ENCODE measurements at regions not wholly inside any gene's neighbourhood (a gene's known extent, or its start where the extent isn't known, plus 50 kb on each side); places are given as distances from the start of the nearest gene placed in this dataset.

- no peak for FAIRE-seq
- H3K27me3 ChIP-seq (ENCODE audit: control insufficient read depth, extremely low read depth, insufficient read depth, low read length): no peaks in the 10 kb centered on the region
Observed at GRCh38 chr12:97756741-97757140, 294.1 kb downstream of the RMST start.

GRCh38 chr12:97757481-97758193 is 295.0 kb downstream of the RMST start:
- no peak for FAIRE-seq
- Histone ChIP-seq H3K4me3 (ENCODE audit: control insufficient read depth in 2 of 3, extremely low read depth in 1 of 3, insufficient read depth in 2 of 3, low read depth in 1 of 3, low read length in 3 of 3) (no peak overlapping the region), H3K9me1 (ENCODE audit: control insufficient read depth, extremely low read depth, insufficient read depth, low read length) (no peaks in the 10 kb centered on the region), H3K4me1 (ENCODE audit: control insufficient read depth, extremely low read depth, insufficient read depth, low read length) (no peaks in the 10 kb centered on the region), H3K4me2 (ENCODE audit: control insufficient read depth, extremely low read depth, insufficient read depth, low read depth, low read length) (no peak overlapping the region), H3K9ac (ENCODE audit: control insufficient read depth, extremely low read depth, insufficient read depth, low read length) (no peak overlapping the region), H3K79me2 (ENCODE audit: control insufficient read depth, insufficient read depth, low read length) (no peaks in the 10 kb centered on the region), H3K27me3 (ENCODE audit: control insufficient read depth, extremely low read depth, insufficient read depth, low read length) (no peaks in the 10 kb centered on the region), H2AFZ (ENCODE audit: control insufficient read depth, low read length) (no peak overlapping the region), H4K20me1 (ENCODE audit: control insufficient read depth, extremely low read depth, insufficient read depth, low read length) (no peaks in the 10 kb centered on the region), H3K36me3 (ENCODE audit: control insufficient read depth in 2 of 2, extremely low read depth in 1 of 2, insufficient read depth in 2 of 2, low read length in 2 of 2) (no peaks in the 10 kb centered on the region), H3K9me3 (ENCODE audit: control insufficient read depth, low read depth, low read length) (no peaks in the 10 kb centered on the region), H3K27ac (ENCODE audit: control insufficient read depth, insufficient read depth, low read length) (no peak overlapping the region)
- dilution Hi-C loops (cut with MboI; ENCODE audit: extremely low pct_ligation_motif_present, low sequenced_read_pairs): no loop called here
- DNase-seq (ENCODE audit: low read depth, low spot score): no peak
- TF ChIP-seq EZH2 (IDR thresholded peaks at IDR 0.05; ENCODE audit: low read length) (no peak), CTCF (optimal IDR thresholded peaks at IDR 0.05 in 1 of 3, IDR thresholded peaks at IDR 0.05 in 1 of 3, conservative IDR thresholded peaks at IDR 0.05 in 1 of 3; ENCODE audit: extremely low read depth in 1 of 3, insufficient read depth in 2 of 3, low read length in 3 of 3) (no peak)

More at GRCh38 chr12:97756741-97757140, 294.1 kb downstream of the RMST start:
- Histone ChIP-seq H3K9me3 (ENCODE audit: control insufficient read depth, low read depth, low read length) (no peaks in the 10 kb centered on the region), H3K4me2 (ENCODE audit: control insufficient read depth, extremely low read depth, insufficient read depth, low read depth, low read length) (no peak overlapping the region), H3K9ac (ENCODE audit: control insufficient read depth, extremely low read depth, insufficient read depth, low read length) (no peak overlapping the region), H3K27ac (ENCODE audit: control insufficient read depth, insufficient read depth, low read length) (no peak overlapping the region), H4K20me1 (ENCODE audit: control insufficient read depth, extremely low read depth, insufficient read depth, low read length) (no peaks in the 10 kb centered on the region), H2AFZ (ENCODE audit: control insufficient read depth, low read length) (no peak overlapping the region), H3K9me1 (ENCODE audit: control insufficient read depth, extremely low read depth, insufficient read depth, low read length) (no peaks in the 10 kb centered on the region), H3K4me1 (ENCODE audit: control insufficient read depth, extremely low read depth, insufficient read depth, low read length) (no peaks in the 10 kb centered on the region), H3K36me3 (ENCODE audit: control insufficient read depth in 2 of 2, extremely low read depth in 1 of 2, insufficient read depth in 2 of 2, low read length in 2 of 2) (no peaks in the 10 kb centered on the region), H3K79me2 (ENCODE audit: control insufficient read depth, insufficient read depth, low read length) (no peaks in the 10 kb centered on the region), H3K4me3 (ENCODE audit: control insufficient read depth in 2 of 3, extremely low read depth in 1 of 3, insufficient read depth in 2 of 3, low read depth in 1 of 3, low read length in 3 of 3) (no peak overlapping the region)
- no peak for DNase-seq (ENCODE audit: low read depth, low spot score)
- dilution Hi-C loops (cut with MboI; ENCODE audit: extremely low pct_ligation_motif_present, low sequenced_read_pairs): no loop called here
- no peak for TF ChIP-seq EZH2 (IDR thresholded peaks at IDR 0.05; ENCODE audit: low read length)
- TF ChIP-seq CTCF (optimal IDR thresholded peaks at IDR 0.05 in 1 of 3, IDR thresholded peaks at IDR 0.05 in 1 of 3, conservative IDR thresholded peaks at IDR 0.05 in 1 of 3; ENCODE audit: extremely low read depth in 1 of 3, insufficient read depth in 2 of 3, low read length in 3 of 3): no peak

All from keratinocyte (primary cell).